Activated CD8-positive, alpha-beta memory T cell treated with anti-CD3 and anti-CD28 coated beads for 1 hour (primary cell): ENCODE measurements at regions not wholly inside any gene's neighbourhood (a gene's known extent, or its start where the extent isn't known, plus 50 kb on each side); places are given as distances from the start of the nearest gene placed in this dataset.

ENCODE experiments used
- DNase-seq, 2 donors: peaks; one replicate each; pipeline ENCODE4 v3.0.0-alpha.2; 2020; ENCODE audit warnings: low read depth in 1 of 2; ENCODE audit errors: extremely low read depth in 1 of 2

- no peak for DNase-seq
These were observed 123.9 kb upstream of the LHX1 start for GRCh38 chr17:36813357-36813756.

GRCh38 chr17:36813957-36814563 is 123.2 kb upstream of the LHX1 start:
- DNase-seq = no peak

GRCh38 chr17:36814958-36815357 is 122.3 kb upstream of the LHX1 start:
- DNase-seq = no peak

- DNase-seq = no peak
These were observed 120.9 kb upstream of the LHX1 start for GRCh38 chr17:36816214-36816906.

GRCh38 chr17:36816907-36817288 is 120.4 kb upstream of the LHX1 start:
- no peak for DNase-seq

- DNase-seq = no peak
These were observed 119.7 kb upstream of the LHX1 start for GRCh38 chr17:36817483-36818048.

- no peak for DNase-seq
These were observed 119.0 kb upstream of the LHX1 start for GRCh38 chr17:36818134-36818825.

GRCh38 chr17:36823850-36824677 is 113.2 kb upstream of the LHX1 start:
- DNase-seq = no peak

GRCh38 chr17:36824678-36825101 is 112.6 kb upstream of the LHX1 start:
- no peak for DNase-seq

GRCh38 chr17:36825113-36825512 is 112.2 kb upstream of the LHX1 start:
- no peak for DNase-seq

- DNase-seq = no peak
These were observed 111.8 kb upstream of the LHX1 start for GRCh38 chr17:36825521-36825920.

- DNase-seq = no peak
These were observed 111.3 kb upstream of the LHX1 start for GRCh38 chr17:36825951-36826350.

GRCh38 chr17:36827081-36827480 is 110.2 kb upstream of the LHX1 start:
- no peak for DNase-seq

- no peak for DNase-seq
These were observed 107.6 kb upstream of the LHX1 start for GRCh38 chr17:36829676-36830075.

GRCh38 chr17:36833279-36833678 is 104.0 kb upstream of the LHX1 start:
- no peak for DNase-seq

GRCh38 chr17:36835036-36835435 is 102.2 kb upstream of the LHX1 start:
- no peak for DNase-seq

- DNase-seq = no peak
These were observed 99.9 kb upstream of the LHX1 start for GRCh38 chr17:36837195-36837938.

- no peak for DNase-seq
These were observed 99.4 kb upstream of the LHX1 start for GRCh38 chr17:36837939-36838272.

GRCh38 chr17:36839256-36839655 is 98.0 kb upstream of the LHX1 start:
- no peak for DNase-seq

- no peak for DNase-seq
These were observed 96.5 kb upstream of the LHX1 start for GRCh38 chr17:36840796-36841195.
